GM12872 (cell line): ENCODE measurements at regions not wholly inside any gene's neighbourhood (a gene's known extent, or its start where the extent isn't known, plus 50 kb on each side); places are given as distances from the start of the nearest gene placed in this dataset.

Experiments
- CTCF ChIP-seq: IDR thresholded peaks from 3 replicates; pipeline ENCODE4 v1.5.1; 2011; ENCODE audit warnings: low read depth, mild to moderate bottlenecking, low read length, moderate library complexity; ENCODE audit not compliant: insufficient read depth

- no peak for TF ChIP-seq CTCF
Measured at GRCh38 chr5:165066751-165067385, 1561.4 kb downstream of the MAT2B start.

- TF ChIP-seq CTCF = no peak
Measured at GRCh38 chr5:165076686-165077085, 1571.3 kb downstream of the MAT2B start.

GRCh38 chr5:165079389-165079788, 1574.0 kb downstream of the MAT2B start:
- TF ChIP-seq CTCF = no peak

GRCh38 chr5:165083394-165083793, 1578.0 kb downstream of the MAT2B start:
- no peak for TF ChIP-seq CTCF

- no peak for TF ChIP-seq CTCF
Measured at GRCh38 chr5:165086465-165086864, 1581.0 kb downstream of the MAT2B start.

- no peak for TF ChIP-seq CTCF
Measured at GRCh38 chr5:165094782-165095181, 1589.4 kb downstream of the MAT2B start.

GRCh38 chr5:165101709-165102108, 1596.3 kb downstream of the MAT2B start:
- TF ChIP-seq CTCF = no peak
